ENCODE measurements at regions not wholly inside any gene's neighbourhood (a gene's known extent, or its start where the extent isn't known, plus 50 kb on each side); places are given as distances from the start of the nearest gene placed in this dataset.

- no peaks in the 10 kb centered on the region for H3K79me2 ChIP-seq (ENCODE audit: control insufficient read depth, insufficient read depth, low read length)
- H3K36me3 ChIP-seq (replicated peaks in 1 of 2; ENCODE audit: control extremely low read depth in 1 of 2, control insufficient read depth in 1 of 2, extremely low read depth in 1 of 2, insufficient read depth in 2 of 2, low read length in 1 of 2) = no peaks in the 10 kb centered on the region
- no peaks in the 10 kb centered on the region for H3K4me1 ChIP-seq (ENCODE audit: control insufficient read depth in 2 of 2, insufficient read depth in 2 of 2, low read length in 2 of 2)
- TF ChIP-seq EZH2 (IDR thresholded peaks at IDR 0.05; ENCODE audit: borderline replicate concordance, insufficient read depth, low read depth, low read length, poor library complexity, severe bottlenecking) = no peak
- TF ChIP-seq, protein P1, sequence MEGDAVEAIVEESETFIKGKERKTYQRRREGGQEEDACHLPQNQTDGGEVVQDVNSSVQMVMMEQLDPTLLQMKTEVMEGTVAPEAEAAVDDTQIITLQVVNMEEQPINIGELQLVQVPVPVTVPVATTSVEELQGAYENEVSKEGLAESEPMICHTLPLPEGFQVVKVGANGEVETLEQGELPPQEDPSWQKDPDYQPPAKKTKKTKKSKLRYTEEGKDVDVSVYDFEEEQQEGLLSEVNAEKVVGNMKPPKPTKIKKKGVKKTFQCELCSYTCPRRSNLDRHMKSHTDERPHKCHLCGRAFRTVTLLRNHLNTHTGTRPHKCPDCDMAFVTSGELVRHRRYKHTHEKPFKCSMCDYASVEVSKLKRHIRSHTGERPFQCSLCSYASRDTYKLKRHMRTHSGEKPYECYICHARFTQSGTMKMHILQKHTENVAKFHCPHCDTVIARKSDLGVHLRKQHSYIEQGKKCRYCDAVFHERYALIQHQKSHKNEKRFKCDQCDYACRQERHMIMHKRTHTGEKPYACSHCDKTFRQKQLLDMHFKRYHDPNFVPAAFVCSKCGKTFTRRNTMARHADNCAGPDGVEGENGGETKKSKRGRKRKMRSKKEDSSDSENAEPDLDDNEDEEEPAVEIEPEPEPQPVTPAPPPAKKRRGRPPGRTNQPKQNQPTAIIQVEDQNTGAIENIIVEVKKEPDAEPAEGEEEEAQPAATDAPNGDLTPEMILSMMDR (IDR thresholded peaks at IDR 0.05) = no peak
- no peak overlapping the region for H3K27ac ChIP-seq (ENCODE audit: low read length in 2 of 2)
- no peaks in the 10 kb centered on the region for H4K20me1 ChIP-seq (ENCODE audit: control insufficient read depth, insufficient read depth, low read length, poor library complexity, severe bottlenecking)
- H2AFZ ChIP-seq (ENCODE audit: insufficient read depth, low read depth, low read length, poor library complexity, severe bottlenecking) = no peak overlapping the region
- DNase-seq (no peak), ATAC-seq (ENCODE audit: low read depth) (no peak)
- ChIA-PET POLR2A (no interaction called here), CTCF (no interaction called here)
- H3K4me3 ChIP-seq (ENCODE audit: control extremely low read depth in 1 of 5, extremely low read depth in 1 of 5, insufficient read depth in 1 of 5, low read depth in 2 of 5, low read length in 4 of 5) = no peak overlapping the region
- intact Hi-C loops (cut with micrococcal nuclease) = no loop called here
- 89% methylated on average over 7 of the region's 9 CpGs for WGBS (ENCODE audit: insufficient coverage)
- H3K9ac ChIP-seq (ENCODE audit: low read length) = no peak overlapping the region
- Mint-ChIP-seq H3K4me3 (no peak overlapping the region), H3K9me3 (ENCODE audit: insufficient read depth) (peaks cover 1% of the 10 kb centered on the region), H3K27ac (no peak overlapping the region), H3K27me3 (no peaks in the 10 kb centered on the region), H3K4me1 (no peaks in the 10 kb centered on the region)
- H3K27me3 ChIP-seq (replicated peaks in 1 of 4; ENCODE audit: control extremely low read depth in 1 of 4, control insufficient read depth in 3 of 4, insufficient read depth in 4 of 4, low read length in 3 of 4) = no peaks in the 10 kb centered on the region
- H3K4me2 ChIP-seq (replicated peaks; ENCODE audit: low read depth, low read length, poor library complexity, severe bottlenecking) = no peak overlapping the region
- peaks cover 0 to 3% (median 0%) of the 10 kb centered on the region in 3 donors for H3K9me3 ChIP-seq (ENCODE audit: control extremely low read depth in 1 of 3, control insufficient read depth in 2 of 3, insufficient read depth in 1 of 3, low read length in 2 of 3)
These were observed 342.3 kb upstream of the NRP1 start for GRCh38 chr10:33676606-33677339.

DNA sequence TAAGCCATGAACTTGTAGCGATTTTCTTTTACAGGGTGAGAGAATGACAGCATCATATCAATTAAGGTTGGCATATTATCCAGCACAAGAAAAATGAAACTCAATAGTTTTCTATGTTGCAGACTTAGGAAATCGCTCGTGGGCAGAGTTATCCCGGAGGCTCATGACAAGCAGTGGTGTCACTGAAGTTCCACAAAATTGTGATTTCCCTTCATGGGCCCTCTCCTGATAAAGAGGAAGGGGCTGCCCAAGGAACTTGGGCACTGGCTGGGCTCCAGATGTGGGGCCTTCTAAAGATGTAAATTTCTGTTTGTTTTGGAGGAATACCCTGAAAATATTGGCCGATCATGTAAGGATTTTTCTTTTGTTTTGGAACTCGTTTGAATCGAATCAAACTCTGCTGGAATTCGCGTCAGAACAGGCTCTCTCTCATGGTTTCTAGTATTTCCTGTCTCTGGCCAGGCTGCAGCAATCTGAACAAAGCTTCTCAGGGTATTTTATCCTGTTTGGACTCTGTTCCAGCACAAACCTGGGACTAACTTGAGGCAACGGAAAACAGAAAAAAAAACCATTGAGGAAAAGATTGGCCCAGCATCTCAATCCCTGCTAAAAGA lies 340.6 kb upstream of the NRP1 start:
- Histone ChIP-seq H3K9me3 (ENCODE audit: control extremely low read depth in 1 of 3, control insufficient read depth in 2 of 3, insufficient read depth in 1 of 3, low read length in 2 of 3) (peaks cover 0 to 3% (median 0%) of the 10 kb centered on the region in 3 donors), H4K20me1 (ENCODE audit: control insufficient read depth, insufficient read depth, low read length, poor library complexity, severe bottlenecking) (no peaks in the 10 kb centered on the region), H3K27ac (ENCODE audit: low read length in 2 of 2) (no peak overlapping the region), H2AFZ (ENCODE audit: insufficient read depth, low read depth, low read length, poor library complexity, severe bottlenecking) (no peak overlapping the region), H3K36me3 (replicated peaks in 1 of 2; ENCODE audit: control extremely low read depth in 1 of 2, control insufficient read depth in 1 of 2, extremely low read depth in 1 of 2, insufficient read depth in 2 of 2, low read length in 1 of 2) (no peaks in the 10 kb centered on the region), H3K9ac (ENCODE audit: low read length) (no peak overlapping the region), H3K79me2 (ENCODE audit: control insufficient read depth, insufficient read depth, low read length) (no peaks in the 10 kb centered on the region), H3K4me1 (ENCODE audit: control insufficient read depth in 2 of 2, insufficient read depth in 2 of 2, low read length in 2 of 2) (no peaks in the 10 kb centered on the region), H3K27me3 (replicated peaks in 1 of 4; ENCODE audit: control extremely low read depth in 1 of 4, control insufficient read depth in 3 of 4, insufficient read depth in 4 of 4, low read length in 3 of 4) (no peaks in the 10 kb centered on the region), H3K4me2 (replicated peaks; ENCODE audit: low read depth, low read length, poor library complexity, severe bottlenecking) (no peak overlapping the region), H3K4me3 (ENCODE audit: control extremely low read depth in 1 of 5, extremely low read depth in 1 of 5, insufficient read depth in 1 of 5, low read depth in 2 of 5, low read length in 4 of 5) (no peak overlapping the region)
- Mint-ChIP-seq H3K4me1 (no peaks in the 10 kb centered on the region), H3K27me3 (no peaks in the 10 kb centered on the region), H3K4me3 (no peak overlapping the region), H3K27ac (no peak overlapping the region), H3K9me3 (ENCODE audit: insufficient read depth) (no peaks in the 10 kb centered on the region)
- ChIA-PET CTCF (no interaction called here), POLR2A (no interaction called here)
- intact Hi-C loops (cut with micrococcal nuclease) = no loop called here
- WGBS (ENCODE audit: insufficient coverage) = 57% methylated on average over 9 of the region's 10 CpGs
- no peak for DNase-seq
- no peak for ATAC-seq (ENCODE audit: low read depth)
- TF ChIP-seq, protein P1 (IDR thresholded peaks at IDR 0.05) = no peak
- no peak for TF ChIP-seq EZH2 (IDR thresholded peaks at IDR 0.05; ENCODE audit: borderline replicate concordance, insufficient read depth, low read depth, low read length, poor library complexity, severe bottlenecking)

Measured in B cell (primary cell).